MCF 10A (cell line): ENCODE measurements at regions not wholly inside any gene's neighbourhood (a gene's known extent, or its start where the extent isn't known, plus 50 kb on each side); places are given as distances from the start of the nearest gene placed in this dataset.

Source experiments
- BruUV-seq: library from RNA; stranded (reverse); fragments of 400-500 nt; replicated peaks from 2 replicates; lab custom pipeline; 2021; lab: Mats Ljungman, UMichigan
- CTCF ChIA-PET: fragments of 300-600 bp; sonication (Branson Sonifier 250); formaldehyde crosslinking; extraction: SDS; loops from one replicate; lab custom pipeline; 2021; ENCODE audit warnings: antibody characterized with exemption, inconsistent platforms; lab: Yijun Ruan, JAX
- POLR2A ChIA-PET: fragments of 300-600, 350-650 bp; sonication (Branson Sonifier 250); formaldehyde crosslinking; extraction: SDS; loops from one replicate; lab custom pipeline; 2020; ENCODE audit warnings: antibody characterized with exemption, inconsistent platforms; lab: Yijun Ruan, JAX
- DNase-seq: peaks from one replicate; pipeline ENCODE4 v3.0.0-alpha.2; 2018; ENCODE audit not compliant: unreplicated experiment
- H3K27ac Mint-ChIP-seq: one replicate; pipeline ENCODE4 v1.8.0; 2022; ENCODE audit warnings: mild to moderate bottlenecking, low read depth, mixed read lengths; ENCODE audit not compliant: unreplicated experiment
- H3K27me3 Mint-ChIP-seq: one replicate; pipeline ENCODE4 v1.8.0; 2022; ENCODE audit warnings: mixed read lengths; ENCODE audit not compliant: insufficient read depth, unreplicated experiment
- H3K36me3 Mint-ChIP-seq: one replicate; pipeline ENCODE4 v1.8.0; 2022; ENCODE audit warnings: mild to moderate bottlenecking, moderate library complexity, mixed read lengths; ENCODE audit not compliant: insufficient read depth, unreplicated experiment
- H3K4me1 Mint-ChIP-seq: one replicate; pipeline ENCODE4 v1.8.0; 2022; ENCODE audit warnings: mixed read lengths; ENCODE audit not compliant: insufficient read depth, unreplicated experiment
- H3K4me3 Mint-ChIP-seq: one replicate; pipeline ENCODE4 v1.8.0; 2022; ENCODE audit warnings: mild to moderate bottlenecking, moderate library complexity, mixed read lengths; ENCODE audit not compliant: unreplicated experiment
- H3K9me3 Mint-ChIP-seq: one replicate; pipeline ENCODE4 v1.8.0; 2022; ENCODE audit warnings: mixed read lengths; ENCODE audit not compliant: unreplicated experiment
- intact Hi-C: fragments of 100-400 bp; cut with micrococcal nuclease; formaldehyde crosslinking; loops from 2 replicates; pipeline ENCODE4 v1.14.1; 2022
- TF ChIP-seq, protein P1 (sequence below): fragments of 200-600 bp; IDR thresholded peaks from one replicate; pipeline ENCODE4 v1.8.0; 2022; ENCODE audit warnings: antibody characterized with exemption, mild to moderate bottlenecking; ENCODE audit not compliant: unreplicated experiment

DNA sequence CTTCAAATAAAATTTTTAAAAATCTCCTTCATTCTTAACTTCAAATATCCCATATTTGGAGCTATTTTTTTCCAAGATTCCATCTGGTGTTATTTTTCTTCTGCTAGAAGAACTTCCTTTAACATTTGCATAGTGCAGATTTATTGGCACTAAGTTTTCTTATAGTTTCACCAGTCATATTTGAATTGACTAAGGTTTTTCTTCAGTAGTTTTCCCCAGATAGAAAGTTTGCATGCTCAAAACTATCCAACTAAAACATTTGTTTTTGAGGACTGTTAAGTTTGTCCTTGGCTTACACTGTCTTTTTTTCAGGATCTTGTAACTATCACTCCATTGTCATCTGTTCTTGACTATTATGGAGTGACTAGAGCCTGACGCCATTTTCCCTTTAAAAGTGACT lies 606.7 kb downstream of the TAF11L14 start:
- no peaks in the 10 kb centered on the region for H3K27me3 Mint-ChIP-seq
- H3K9me3 Mint-ChIP-seq: no peaks in the 10 kb centered on the region
- H3K36me3 Mint-ChIP-seq: no peaks in the 10 kb centered on the region
- H3K27ac Mint-ChIP-seq: no peak overlapping the region
- TF ChIP-seq, protein P1, sequence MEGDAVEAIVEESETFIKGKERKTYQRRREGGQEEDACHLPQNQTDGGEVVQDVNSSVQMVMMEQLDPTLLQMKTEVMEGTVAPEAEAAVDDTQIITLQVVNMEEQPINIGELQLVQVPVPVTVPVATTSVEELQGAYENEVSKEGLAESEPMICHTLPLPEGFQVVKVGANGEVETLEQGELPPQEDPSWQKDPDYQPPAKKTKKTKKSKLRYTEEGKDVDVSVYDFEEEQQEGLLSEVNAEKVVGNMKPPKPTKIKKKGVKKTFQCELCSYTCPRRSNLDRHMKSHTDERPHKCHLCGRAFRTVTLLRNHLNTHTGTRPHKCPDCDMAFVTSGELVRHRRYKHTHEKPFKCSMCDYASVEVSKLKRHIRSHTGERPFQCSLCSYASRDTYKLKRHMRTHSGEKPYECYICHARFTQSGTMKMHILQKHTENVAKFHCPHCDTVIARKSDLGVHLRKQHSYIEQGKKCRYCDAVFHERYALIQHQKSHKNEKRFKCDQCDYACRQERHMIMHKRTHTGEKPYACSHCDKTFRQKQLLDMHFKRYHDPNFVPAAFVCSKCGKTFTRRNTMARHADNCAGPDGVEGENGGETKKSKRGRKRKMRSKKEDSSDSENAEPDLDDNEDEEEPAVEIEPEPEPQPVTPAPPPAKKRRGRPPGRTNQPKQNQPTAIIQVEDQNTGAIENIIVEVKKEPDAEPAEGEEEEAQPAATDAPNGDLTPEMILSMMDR: no peak
- intact Hi-C loops: no loop called here
- H3K4me1 Mint-ChIP-seq: peaks cover 18% of the 10 kb centered on the region
- ChIA-PET POLR2A (interaction anchor here (0.7 kb wide), 2 partner anchors 41 to 115 kb away, joined by 3 read pairs; no protein-coding TSS in a partner anchor), CTCF (no interaction called here)
- no peak overlapping the region for H3K4me3 Mint-ChIP-seq
- no peak for DNase-seq
- no TSS peak for BruUV-seq

DNA sequence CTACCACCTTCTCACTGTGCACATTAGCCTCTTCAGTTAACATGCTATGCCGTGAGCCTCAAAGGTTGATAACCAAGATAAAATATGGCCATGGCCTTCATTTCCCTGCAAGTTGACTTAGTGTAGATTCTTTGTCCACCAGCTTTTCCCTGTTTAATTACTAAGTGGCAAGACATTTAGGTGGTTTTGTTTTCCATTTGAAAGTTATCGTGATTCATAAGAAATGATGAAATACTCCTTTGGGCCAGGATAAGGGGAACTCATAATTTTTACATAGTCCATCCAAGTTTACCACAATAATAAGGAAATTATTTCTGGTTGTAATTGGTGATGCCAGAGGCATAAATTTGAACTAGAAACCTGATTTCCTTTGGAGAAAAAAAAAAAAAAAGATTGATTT lies 609.6 kb downstream of the TAF11L14 start:
- H3K36me3 Mint-ChIP-seq: no peaks in the 10 kb centered on the region
- peaks cover 18% of the 10 kb centered on the region for H3K4me1 Mint-ChIP-seq
- peak; percentile 23 for DNase-seq
- H3K9me3 Mint-ChIP-seq: peaks cover 9% of the 10 kb centered on the region
- H3K4me3 Mint-ChIP-seq: no peak overlapping the region
- POLR2A ChIA-PET: interaction anchor here (1.0 to 1.4 kb wide), 2 partner anchors 13 to 24 kb away, joined by 3 to 4 read pairs; no protein-coding TSS in a partner anchor
- intact Hi-C loops: no loop called here
- TF ChIP-seq, protein P1: no peak
- peak overlapping the region; percentile 36 for H3K27ac Mint-ChIP-seq
- BruUV-seq: no TSS peak
- CTCF ChIA-PET: interaction anchor here (0.5 kb wide), 1 partner anchor 50 kb away, joined by 3 read pairs; no protein-coding TSS in a partner anchor
- no peaks in the 10 kb centered on the region for H3K27me3 Mint-ChIP-seq

DNA sequence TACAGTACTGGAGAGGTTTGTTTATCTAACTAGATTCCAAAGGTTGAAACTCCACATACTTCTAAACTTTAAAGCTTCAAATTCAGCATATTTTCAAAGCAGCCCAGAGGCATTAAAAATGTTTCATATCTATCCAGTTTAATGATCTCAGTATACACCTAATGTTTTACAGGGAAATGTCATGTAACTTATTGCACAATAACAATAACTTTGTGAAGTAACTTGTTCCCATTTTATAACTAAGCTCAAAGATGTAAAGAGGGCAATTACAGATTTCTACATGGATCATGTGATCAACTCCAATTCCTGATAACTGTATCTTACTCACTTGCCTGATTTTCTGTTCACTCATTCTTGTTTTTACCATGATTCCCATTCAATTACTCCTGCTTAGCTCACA lies 610.0 kb downstream of the TAF11L14 start:
- Mint-ChIP-seq H3K9me3 (peaks cover 9% of the 10 kb centered on the region), H3K4me3 (no peak overlapping the region), H3K27me3 (no peaks in the 10 kb centered on the region), H3K36me3 (no peaks in the 10 kb centered on the region), H3K4me1 (peaks cover 18% of the 10 kb centered on the region), H3K27ac (peak overlapping the region; percentile 36)
- POLR2A ChIA-PET: interaction anchor here (0.7 to 1.0 kb wide), 2 partner anchors 25 to 48 kb away, joined by 3 read pairs; no protein-coding TSS in a partner anchor
- TF ChIP-seq, protein P1: no peak
- CTCF ChIA-PET: interaction anchor here (0.5 kb wide), 1 partner anchor 50 kb away, joined by 3 read pairs; no protein-coding TSS in a partner anchor
- BruUV-seq: no TSS peak
- DNase-seq: no peak
- intact Hi-C loops: no loop called here

DNA sequence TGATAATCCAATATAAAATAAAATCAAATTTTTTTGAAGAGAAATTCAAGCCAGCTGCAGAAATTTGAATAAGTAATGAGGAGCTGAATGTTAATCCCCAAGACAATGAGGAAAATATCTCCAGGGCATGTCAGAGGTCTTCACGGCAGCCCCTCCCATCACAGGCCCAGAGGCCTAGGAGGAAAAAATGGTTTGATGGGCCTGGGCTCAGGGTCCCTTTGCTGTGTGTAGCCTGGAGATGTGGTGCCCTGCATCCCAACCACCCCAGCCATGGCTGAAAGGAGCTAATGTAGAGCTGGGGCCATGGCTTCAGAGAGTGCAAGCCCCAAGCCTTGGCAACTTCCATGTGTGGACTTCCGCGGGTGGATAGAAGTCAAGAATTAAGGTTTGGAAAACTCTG lies 618.3 kb downstream of the TAF11L14 start:
- no peak overlapping the region for H3K4me3 Mint-ChIP-seq
- ChIA-PET CTCF (no interaction called here), POLR2A (interaction anchor here (0.5 kb wide), 1 partner anchor 10 kb away, joined by 3 read pairs; no protein-coding TSS in a partner anchor)
- peaks cover 16% of the 10 kb centered on the region for H3K9me3 Mint-ChIP-seq
- H3K27ac Mint-ChIP-seq: no peak overlapping the region
- peaks cover 7% of the 10 kb centered on the region for H3K4me1 Mint-ChIP-seq
- H3K27me3 Mint-ChIP-seq: no peaks in the 10 kb centered on the region
- no TSS peak for BruUV-seq
- intact Hi-C loops: no loop called here
- no peaks in the 10 kb centered on the region for H3K36me3 Mint-ChIP-seq
- TF ChIP-seq, protein P1: no peak
- DNase-seq: no peak
